CD4-positive, alpha-beta T cell treated with Interleukin-1 beta for 1 hour (primary cell): ENCODE measurements at regions not wholly inside any gene's neighbourhood (a gene's known extent, or its start where the extent isn't known, plus 50 kb on each side); places are given as distances from the start of the nearest gene placed in this dataset.
"Not testable (repeated sequence)": the region's sequence is repeated elsewhere in the genome, so short reads cannot be mapped to it uniquely, and the experiment has no call there.

Experiments
- DNase-seq, 2 donors: peaks; one replicate each; pipeline ENCODE4 v3.0.0-alpha.2; 2020 to 2022

GRCh38 chr3:16770792-16771191 is 114.0 kb upstream of the PLCL2 start:
- no peak for DNase-seq

GRCh38 chr3:16773594-16773993 is 111.2 kb upstream of the PLCL2 start:
- DNase-seq: not testable (repeated sequence)

DNA sequence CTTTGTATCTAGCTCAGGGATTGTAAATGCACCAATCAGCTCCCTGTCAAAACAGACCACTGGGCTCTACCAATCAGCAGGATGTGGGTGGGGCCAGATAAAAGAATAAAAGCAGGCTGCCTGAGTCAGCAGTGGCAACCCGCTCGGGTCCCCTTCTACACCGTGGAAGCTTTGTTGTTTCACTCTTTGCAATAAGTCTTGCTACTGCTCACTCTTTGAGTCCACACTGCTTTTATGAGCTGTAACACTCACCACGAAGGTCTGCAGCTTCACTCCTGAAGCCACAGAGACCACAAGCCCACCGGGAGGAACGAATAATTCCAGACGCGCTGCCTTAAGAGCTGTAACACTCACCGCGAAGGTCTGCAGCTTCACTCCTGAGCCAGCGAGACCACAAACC is 110.2 kb upstream of the PLCL2 start:
- DNase-seq: not testable (repeated sequence)

GRCh38 chr3:16784973-16785372 is 99.8 kb upstream of the PLCL2 start:
- DNase-seq: no peak

DNA sequence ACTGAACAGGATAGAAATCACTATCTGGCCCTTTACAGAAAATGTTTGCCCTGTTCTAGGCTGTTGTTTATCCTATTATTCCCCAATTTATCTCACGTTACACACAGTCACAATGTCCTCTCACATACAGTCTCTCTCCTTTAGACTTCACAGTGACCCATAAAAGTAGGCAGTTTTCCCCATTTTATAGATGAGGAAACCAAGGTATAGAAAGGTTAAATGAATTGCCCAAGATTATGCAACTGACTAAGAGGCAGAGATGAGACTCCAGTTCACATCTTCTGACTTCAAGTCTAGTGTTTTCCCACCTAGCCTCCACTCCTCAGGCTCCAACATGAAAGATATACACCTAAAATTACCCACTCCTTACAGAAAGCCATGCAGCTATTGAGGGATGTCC is 99.3 kb upstream of the PLCL2 start:
- DNase-seq: no peak

GRCh38 chr3:16788440-16789056 is 96.2 kb upstream of the PLCL2 start:
- DNase-seq: peak in 1 of 2 donors; percentile 29

- DNase-seq: peak; percentile 34 to 41
These were observed 95.2 kb upstream of the PLCL2 start for GRCh38 chr3:16789344-16790120.

- DNase-seq: no peak
These were observed 94.0 kb upstream of the PLCL2 start for GRCh38 chr3:16790432-16791400.

GRCh38 chr3:16793321-16793720 is 91.4 kb upstream of the PLCL2 start:
- no peak for DNase-seq

DNA sequence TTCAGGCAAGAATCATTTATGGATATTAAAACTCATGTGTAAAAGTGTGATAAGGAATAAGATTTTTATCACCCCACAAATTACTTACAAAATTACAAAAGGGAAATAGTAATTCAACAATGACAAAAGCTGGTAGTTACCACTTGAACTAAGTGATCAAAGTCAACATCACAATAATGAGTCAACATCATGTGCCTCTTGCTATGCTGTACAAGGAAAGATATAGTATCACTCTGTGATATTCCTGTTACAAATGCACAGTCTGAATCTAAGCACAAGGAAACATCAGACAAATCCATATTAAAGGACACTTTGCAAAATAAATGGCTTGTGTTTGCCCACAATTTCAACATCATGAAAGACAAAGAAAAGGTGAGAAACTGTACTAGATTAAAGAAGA is 90.5 kb upstream of the PLCL2 start:
- no peak for DNase-seq

- no peak for DNase-seq
These were observed 89.2 kb upstream of the PLCL2 start for GRCh38 chr3:16795581-16795980.

DNA sequence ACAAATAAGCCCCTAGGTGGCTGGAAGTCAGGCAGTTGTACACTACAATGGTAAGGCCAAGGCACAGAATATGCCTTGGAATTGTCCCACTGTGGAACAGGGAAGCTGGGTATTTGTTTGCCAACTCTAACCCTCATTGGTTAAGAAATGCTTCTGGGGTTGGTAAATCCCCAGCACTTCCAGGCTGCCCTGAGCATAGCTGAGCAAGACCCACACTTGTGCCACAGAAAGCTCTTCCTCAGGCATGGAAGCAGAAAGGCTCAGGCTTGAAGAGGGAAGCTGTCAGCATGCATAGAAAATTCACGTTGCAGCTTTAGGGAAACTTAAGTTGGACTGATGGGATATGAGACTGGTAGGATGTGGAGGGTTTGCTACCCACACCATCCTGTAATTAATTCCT is 86.9 kb upstream of the PLCL2 start:
- no peak for DNase-seq

- no peak for DNase-seq
These were observed 86.0 kb upstream of the PLCL2 start for GRCh38 chr3:16798738-16799137.

GRCh38 chr3:16800361-16800760 is 84.4 kb upstream of the PLCL2 start:
- DNase-seq: no peak

DNA sequence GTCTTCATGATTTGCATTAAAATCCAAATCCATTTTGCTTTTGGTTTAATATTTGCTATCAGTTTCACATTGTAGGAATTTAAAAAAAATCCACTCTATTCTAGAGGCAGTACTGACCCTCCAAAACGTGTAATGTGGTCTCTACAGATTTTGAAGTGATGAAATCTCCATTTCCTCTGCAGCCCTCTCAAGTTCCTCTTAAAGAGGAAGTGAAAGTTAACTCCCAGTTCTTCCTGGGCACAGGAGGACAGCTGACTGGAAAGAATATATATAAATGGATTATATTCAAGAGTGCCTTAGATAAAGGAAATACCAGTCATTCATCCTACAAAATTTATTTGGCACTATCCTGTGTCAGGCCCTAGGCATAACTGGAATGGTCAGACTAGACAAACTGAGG is 83.5 kb upstream of the PLCL2 start:
- peak in 1 of 2 donors; percentile 7 for DNase-seq

- DNase-seq: no peak
These were observed 83.1 kb upstream of the PLCL2 start for GRCh38 chr3:16801698-16802097.

- DNase-seq: no peak
These were observed 82.4 kb upstream of the PLCL2 start for GRCh38 chr3:16802389-16802788.

DNA sequence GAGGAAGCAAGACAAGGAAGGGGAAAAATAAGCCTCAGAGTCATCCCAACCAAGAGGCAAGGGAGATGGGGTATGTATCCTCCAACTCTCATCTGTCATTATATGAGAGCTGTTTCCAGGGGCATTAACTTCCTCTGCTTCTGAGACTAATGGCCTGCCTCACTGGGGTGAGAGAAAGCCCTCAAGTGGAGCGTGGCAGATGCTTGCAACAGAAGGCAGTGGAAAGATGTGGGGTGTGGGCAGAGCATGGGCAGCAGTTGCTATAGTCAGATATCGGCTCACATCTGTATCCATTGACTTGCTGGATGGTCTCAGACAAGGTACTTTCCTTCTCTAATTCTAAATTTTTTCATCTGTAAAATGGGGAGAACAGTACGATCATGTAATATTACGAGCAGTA is 81.7 kb upstream of the PLCL2 start:
- DNase-seq: no peak

DNA sequence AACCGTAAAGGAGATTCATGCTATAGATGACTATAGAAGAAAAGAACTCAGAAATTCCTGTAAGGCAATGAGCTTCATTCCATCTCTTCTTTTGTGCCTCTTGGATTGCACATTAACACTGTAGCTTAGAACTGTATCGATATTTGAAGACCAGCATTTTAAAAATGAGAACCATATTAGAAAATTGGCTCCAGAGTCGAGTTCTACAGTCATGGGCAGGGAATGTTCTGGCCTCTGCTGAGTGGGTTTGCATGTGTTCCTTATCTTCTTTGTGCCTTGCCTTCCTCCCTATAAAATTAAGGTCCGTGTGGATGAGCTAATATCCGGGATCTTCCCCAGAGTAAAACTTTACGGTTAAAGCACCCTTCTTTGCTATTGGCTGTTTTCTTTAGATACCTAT is 77.4 kb upstream of the PLCL2 start:
- no peak for DNase-seq

- peak in 1 of 2 donors; percentile 21 for DNase-seq
These were observed 76.2 kb upstream of the PLCL2 start for GRCh38 chr3:16808393-16809107.

GRCh38 chr3:16809482-16809881 is 75.3 kb upstream of the PLCL2 start:
- no peak for DNase-seq

GRCh38 chr3:16809993-16810392 is 74.8 kb upstream of the PLCL2 start:
- no peak for DNase-seq
